HL-60 (cell line): ENCODE measurements at regions not wholly inside any gene's neighbourhood (a gene's known extent, or its start where the extent isn't known, plus 50 kb on each side); places are given as distances from the start of the nearest gene placed in this dataset.

Experiments
- CTCF ChIP-seq: IDR thresholded peaks from one replicate; pipeline ENCODE4 v1.5.1; 2011; ENCODE audit warnings: low read length, control low read depth, inconsistent platforms; ENCODE audit not compliant: insufficient read depth
- GABPA ChIP-seq: IDR thresholded peaks from 2 replicates; pipeline ENCODE4 v1.6.1; 2012; ENCODE audit warnings: low read depth
- POLR2AphosphoS5 ChIP-seq: IDR thresholded peaks from 2 replicates; pipeline ENCODE4 v1.6.1; 2012; ENCODE audit warnings: low read depth
- TF ChIP-seq, protein P1 (sequence below): IDR thresholded peaks from 2 replicates; pipeline ENCODE4 v1.6.1; 2012; ENCODE audit warnings: low read depth; ENCODE audit not compliant: insufficient replicate concordance

DNA sequence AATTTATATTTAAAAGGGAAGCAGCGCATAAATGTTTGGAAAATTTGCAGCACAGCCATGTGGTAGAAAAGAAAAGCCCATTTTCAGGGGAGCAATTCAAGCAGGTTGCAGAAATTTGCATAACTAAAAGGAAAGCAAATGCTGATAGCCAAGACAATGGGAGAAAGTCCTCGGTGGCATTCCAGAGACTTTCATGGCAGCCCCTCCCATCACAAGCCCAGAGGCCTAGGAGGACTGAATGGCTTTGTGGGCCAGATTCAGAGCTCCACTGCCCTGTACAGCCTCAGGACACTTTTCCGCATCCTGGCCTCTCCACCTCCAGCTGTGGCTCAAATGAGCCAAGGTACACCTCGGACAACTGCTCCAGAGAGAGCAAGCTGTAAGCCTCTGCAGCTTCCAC is 462.9 kb downstream of the CDK5RAP2 start:
- TF ChIP-seq CTCF (no peak), POLR2AphosphoS5 (no peak), GABPA (no peak)
- TF ChIP-seq, protein P1, sequence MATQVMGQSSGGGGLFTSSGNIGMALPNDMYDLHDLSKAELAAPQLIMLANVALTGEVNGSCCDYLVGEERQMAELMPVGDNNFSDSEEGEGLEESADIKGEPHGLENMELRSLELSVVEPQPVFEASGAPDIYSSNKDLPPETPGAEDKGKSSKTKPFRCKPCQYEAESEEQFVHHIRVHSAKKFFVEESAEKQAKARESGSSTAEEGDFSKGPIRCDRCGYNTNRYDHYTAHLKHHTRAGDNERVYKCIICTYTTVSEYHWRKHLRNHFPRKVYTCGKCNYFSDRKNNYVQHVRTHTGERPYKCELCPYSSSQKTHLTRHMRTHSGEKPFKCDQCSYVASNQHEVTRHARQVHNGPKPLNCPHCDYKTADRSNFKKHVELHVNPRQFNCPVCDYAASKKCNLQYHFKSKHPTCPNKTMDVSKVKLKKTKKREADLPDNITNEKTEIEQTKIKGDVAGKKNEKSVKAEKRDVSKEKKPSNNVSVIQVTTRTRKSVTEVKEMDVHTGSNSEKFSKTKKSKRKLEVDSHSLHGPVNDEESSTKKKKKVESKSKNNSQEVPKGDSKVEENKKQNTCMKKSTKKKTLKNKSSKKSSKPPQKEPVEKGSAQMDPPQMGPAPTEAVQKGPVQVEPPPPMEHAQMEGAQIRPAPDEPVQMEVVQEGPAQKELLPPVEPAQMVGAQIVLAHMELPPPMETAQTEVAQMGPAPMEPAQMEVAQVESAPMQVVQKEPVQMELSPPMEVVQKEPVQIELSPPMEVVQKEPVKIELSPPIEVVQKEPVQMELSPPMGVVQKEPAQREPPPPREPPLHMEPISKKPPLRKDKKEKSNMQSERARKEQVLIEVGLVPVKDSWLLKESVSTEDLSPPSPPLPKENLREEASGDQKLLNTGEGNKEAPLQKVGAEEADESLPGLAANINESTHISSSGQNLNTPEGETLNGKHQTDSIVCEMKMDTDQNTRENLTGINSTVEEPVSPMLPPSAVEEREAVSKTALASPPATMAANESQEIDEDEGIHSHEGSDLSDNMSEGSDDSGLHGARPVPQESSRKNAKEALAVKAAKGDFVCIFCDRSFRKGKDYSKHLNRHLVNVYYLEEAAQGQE = no peak
